Left ventricle myocardium inferior (tissue), 1 donor: ENCODE measurements at regions not wholly inside any gene's neighbourhood (a gene's known extent, or its start where the extent isn't known, plus 50 kb on each side); places are given as distances from the start of the nearest gene placed in this dataset.

Experiments
- DNase-seq: peaks from one replicate; pipeline ENCODE4 v3.0.0-alpha.2; 2020
- H3K27ac ChIP-seq: fragments of 200-600 bp; replicated peaks from 2 replicates; pipeline ENCODE4 v1.8.0; 2021
- H3K27me3 ChIP-seq: fragments of 200-600 bp; 2 replicates; pipeline ENCODE4 v1.8.0; 2021; ENCODE audit warnings: low read depth
- H3K36me3 ChIP-seq: fragments of 200-600 bp; 2 replicates; pipeline ENCODE4 v1.8.0; 2021
- H3K4me1 ChIP-seq: fragments of 200-600 bp; 2 replicates; pipeline ENCODE4 v1.8.0; 2021
- H3K4me3 ChIP-seq: fragments of 200-600 bp; 2 replicates; pipeline ENCODE4 v1.8.0; 2021; ENCODE audit warnings: mild to moderate bottlenecking, moderate library complexity
- H3K9me3 ChIP-seq: fragments of 200-600 bp; replicated peaks from 2 replicates; pipeline ENCODE4 v1.8.0; 2021
- intact Hi-C: fragments of 100-400 bp; cut with micrococcal nuclease; formaldehyde crosslinking; loops from one replicate; pipeline ENCODE4 v1.11.0; 2022
- TF ChIP-seq, protein P1 (sequence below): fragments of 200-600 bp; IDR thresholded peaks from 2 replicates; pipeline ENCODE4 v1.8.0; 2021; ENCODE audit warnings: antibody characterized with exemption, mild to moderate bottlenecking, borderline replicate concordance
- donor health status: DM: no; HTN: yes; CAD: no; lungs with severe emphysema.

DNA sequence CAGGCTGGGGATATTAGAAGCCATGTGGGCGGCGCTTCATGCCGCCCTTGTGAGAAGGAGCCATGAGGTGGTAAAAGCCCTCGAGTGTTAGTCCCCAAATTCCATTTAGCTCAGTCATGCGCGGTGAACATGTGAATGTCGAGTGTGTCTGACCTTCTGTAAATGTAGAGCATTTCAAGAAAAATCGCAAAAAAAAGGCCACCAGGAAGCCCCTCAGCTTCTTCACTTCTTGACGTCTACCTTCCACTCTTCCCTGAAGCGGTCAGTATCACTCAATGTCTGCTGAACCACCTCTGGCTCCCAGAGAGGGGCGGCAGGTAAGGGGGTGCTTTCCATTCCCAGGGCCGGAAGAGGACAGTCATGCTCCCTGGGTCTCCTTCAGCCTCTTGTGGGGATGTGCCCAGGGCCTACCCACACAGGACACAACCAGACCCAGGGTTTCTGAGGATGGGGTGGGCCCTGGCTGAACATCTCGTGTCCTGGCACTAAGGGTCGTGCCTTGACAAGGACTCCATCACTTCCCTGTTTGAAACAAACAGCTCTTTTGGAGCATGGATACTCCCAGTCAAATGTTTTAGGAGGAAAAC lies 274.9 kb downstream of the FAM43A start:
- Histone ChIP-seq H3K9me3 (no peaks in the 10 kb centered on the region), H3K27me3 (no peaks in the 10 kb centered on the region), H3K4me3 (no peak overlapping the region), H3K4me1 (peaks cover 19% of the 10 kb centered on the region), H3K27ac (no peak overlapping the region), H3K36me3 (no peaks in the 10 kb centered on the region)
- TF ChIP-seq, protein P1, sequence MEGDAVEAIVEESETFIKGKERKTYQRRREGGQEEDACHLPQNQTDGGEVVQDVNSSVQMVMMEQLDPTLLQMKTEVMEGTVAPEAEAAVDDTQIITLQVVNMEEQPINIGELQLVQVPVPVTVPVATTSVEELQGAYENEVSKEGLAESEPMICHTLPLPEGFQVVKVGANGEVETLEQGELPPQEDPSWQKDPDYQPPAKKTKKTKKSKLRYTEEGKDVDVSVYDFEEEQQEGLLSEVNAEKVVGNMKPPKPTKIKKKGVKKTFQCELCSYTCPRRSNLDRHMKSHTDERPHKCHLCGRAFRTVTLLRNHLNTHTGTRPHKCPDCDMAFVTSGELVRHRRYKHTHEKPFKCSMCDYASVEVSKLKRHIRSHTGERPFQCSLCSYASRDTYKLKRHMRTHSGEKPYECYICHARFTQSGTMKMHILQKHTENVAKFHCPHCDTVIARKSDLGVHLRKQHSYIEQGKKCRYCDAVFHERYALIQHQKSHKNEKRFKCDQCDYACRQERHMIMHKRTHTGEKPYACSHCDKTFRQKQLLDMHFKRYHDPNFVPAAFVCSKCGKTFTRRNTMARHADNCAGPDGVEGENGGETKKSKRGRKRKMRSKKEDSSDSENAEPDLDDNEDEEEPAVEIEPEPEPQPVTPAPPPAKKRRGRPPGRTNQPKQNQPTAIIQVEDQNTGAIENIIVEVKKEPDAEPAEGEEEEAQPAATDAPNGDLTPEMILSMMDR: no peak
- DNase-seq: no peak
- intact Hi-C loops: no loop called here

DNA sequence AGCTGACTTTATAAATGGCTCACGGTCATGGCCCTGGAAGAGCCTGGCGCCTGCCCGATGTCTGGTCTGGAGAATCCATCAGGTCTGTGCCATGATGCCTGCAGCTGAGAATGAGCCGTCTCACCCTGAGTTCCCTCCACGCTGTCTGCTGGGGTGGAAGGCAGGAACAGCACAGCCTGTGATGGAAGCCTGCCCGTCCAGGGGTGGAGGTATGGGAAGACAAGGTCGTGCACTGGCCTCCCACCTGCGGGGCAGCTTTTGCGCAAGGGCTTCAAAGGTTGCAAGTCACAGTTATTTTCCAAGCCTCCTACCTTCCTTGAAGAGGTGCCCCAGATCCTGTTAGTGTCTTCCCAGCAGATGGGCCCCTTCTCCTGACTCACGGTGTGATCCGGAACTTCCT lies 275.5 kb downstream of the FAM43A start:
- Histone ChIP-seq H3K36me3 (no peaks in the 10 kb centered on the region), H3K27ac (no peak overlapping the region)
- intact Hi-C loops: no loop called here

DNA sequence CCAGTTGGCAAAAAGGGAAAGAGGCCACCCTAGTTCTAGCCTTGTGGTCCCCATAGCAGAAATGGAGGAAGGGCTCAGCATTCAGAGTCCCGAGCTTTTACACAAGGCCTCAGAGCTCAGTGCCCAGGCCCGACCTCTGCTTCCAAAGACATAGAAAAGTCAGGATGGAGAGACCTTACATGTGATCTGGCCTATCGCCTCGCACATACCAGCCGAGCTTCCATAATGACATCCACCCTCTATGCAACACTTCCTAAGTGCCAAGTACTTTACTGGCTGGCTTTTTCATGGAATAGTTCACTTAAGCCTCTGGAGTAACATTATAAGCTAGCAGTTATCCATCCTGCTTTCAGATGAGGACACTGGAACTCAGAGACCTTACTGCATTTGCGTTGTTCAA lies 275.9 kb downstream of the FAM43A start:
- no peak overlapping the region for H3K4me3 ChIP-seq
- H3K9me3 ChIP-seq: no peaks in the 10 kb centered on the region
- H3K27ac ChIP-seq: peak overlapping the region; percentile 45
- peaks cover 18% of the 10 kb centered on the region for H3K4me1 ChIP-seq
- DNase-seq: no peak
- intact Hi-C loops: no loop called here
- H3K36me3 ChIP-seq: no peaks in the 10 kb centered on the region
- TF ChIP-seq, protein P1: no peak
- no peaks in the 10 kb centered on the region for H3K27me3 ChIP-seq

More for the DNA sequence above, 275.5 kb downstream of the FAM43A start:
- no peak for DNase-seq
- TF ChIP-seq, protein P1: no peak
- H3K4me1 ChIP-seq: peaks cover 19% of the 10 kb centered on the region
- H3K4me3 ChIP-seq: no peak overlapping the region
- no peaks in the 10 kb centered on the region for H3K9me3 ChIP-seq
- H3K27me3 ChIP-seq: no peaks in the 10 kb centered on the region

DNA sequence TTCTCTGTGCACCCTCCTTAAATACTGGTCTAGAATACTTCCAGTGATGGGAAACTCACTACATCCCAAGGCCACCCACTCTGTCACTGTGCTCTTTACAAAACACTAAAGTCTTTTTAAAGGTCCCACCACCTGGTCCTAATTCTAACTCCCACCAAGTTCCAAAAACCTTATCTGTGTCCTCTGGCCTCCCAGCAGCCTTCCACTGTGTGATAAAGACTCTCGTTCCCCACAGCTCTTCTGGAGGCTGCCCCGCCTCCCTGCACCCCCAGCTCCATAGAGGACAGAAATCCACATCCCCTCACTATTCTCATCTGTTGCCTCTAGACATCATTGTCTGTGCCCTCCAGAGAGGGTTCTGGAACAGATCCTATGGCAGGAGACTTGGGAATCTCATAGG lies 276.4 kb downstream of the FAM43A start:
- H3K27ac ChIP-seq: peak overlapping the region; percentile 45
- intact Hi-C loops: no loop called here

DNA sequence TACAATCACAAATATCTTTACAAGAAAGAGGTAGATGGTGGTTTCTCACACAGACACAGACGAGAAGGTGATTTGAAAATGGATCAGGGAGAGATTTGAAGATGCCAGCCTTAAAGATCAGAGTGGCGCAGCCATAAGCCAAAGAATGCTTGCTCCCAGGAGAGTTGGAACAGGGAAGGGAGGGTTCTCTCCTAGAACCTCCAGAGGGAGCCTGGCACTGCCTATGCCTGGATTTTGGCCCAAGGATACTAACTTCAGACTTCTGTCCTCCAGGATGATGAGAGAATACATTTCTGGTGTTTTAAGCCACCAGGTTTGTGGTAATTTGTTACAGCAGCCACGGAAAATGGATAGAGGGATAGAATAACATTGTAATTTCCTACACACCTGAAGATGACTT lies 279.1 kb downstream of the FAM43A start:
- Histone ChIP-seq H3K9me3 (no peaks in the 10 kb centered on the region), H3K36me3 (no peaks in the 10 kb centered on the region), H3K4me3 (no peak overlapping the region), H3K27me3 (no peaks in the 10 kb centered on the region), H3K27ac (no peak overlapping the region), H3K4me1 (peaks cover 20% of the 10 kb centered on the region)
- intact Hi-C loops: no loop called here
- DNase-seq: no peak
- TF ChIP-seq, protein P1: no peak

More for the DNA sequence above, 276.4 kb downstream of the FAM43A start:
- Histone ChIP-seq H3K4me3 (no peak overlapping the region), H3K27me3 (no peaks in the 10 kb centered on the region), H3K4me1 (peaks cover 16% of the 10 kb centered on the region), H3K36me3 (no peaks in the 10 kb centered on the region), H3K9me3 (no peaks in the 10 kb centered on the region)
- TF ChIP-seq, protein P1: no peak
- no peak for DNase-seq
